Lower leg skin (tissue), 3 donors: ENCODE measurements at regions not wholly inside any gene's neighbourhood (a gene's known extent, or its start where the extent isn't known, plus 50 kb on each side); places are given as distances from the start of the nearest gene placed in this dataset.

Source experiments
- CTCF ChIP-seq, 3 donors: fragments of 450-650 bp; IDR thresholded peaks; one replicate each; pipeline ENCODE4 v1.5.1; 2016; ENCODE audit warnings: antibody characterized with exemption in 3 of 3, mild to moderate bottlenecking in 3 of 3, moderate library complexity in 2 of 3
- POLR2A ChIP-seq, 2 donors: fragments of 450-650 bp; IDR thresholded peaks; one replicate each; pipeline ENCODE4 v1.6.1; 2016 to 2017; ENCODE audit warnings: antibody characterized with exemption in 2 of 2, mild to moderate bottlenecking in 1 of 2, moderate library complexity in 1 of 2

GRCh38 chr1:113217447-113218208, 144.6 kb downstream of the LRIG2 start:
- TF ChIP-seq CTCF (IDR thresholded peaks at IDR 0.05) (no peak), POLR2A (IDR thresholded peaks at IDR 0.05) (no peak)
